Tongue (tissue), 1 donor: ENCODE measurements at regions not wholly inside any gene's neighbourhood (a gene's known extent, or its start where the extent isn't known, plus 50 kb on each side); places are given as distances from the start of the nearest gene placed in this dataset.
"Not testable (repeated sequence)": the region's sequence is repeated elsewhere in the genome, so short reads cannot be mapped to it uniquely, and the experiment has no call there.

ENCODE experiments used
- DNase-seq: peaks from one replicate; pipeline ENCODE4 v3.0.0-alpha.2; 2015

- DNase-seq, result no peak
These were observed 97.0 kb downstream of the DRD1 start for GRCh38 chr5:175347027-175347426.

DNA sequence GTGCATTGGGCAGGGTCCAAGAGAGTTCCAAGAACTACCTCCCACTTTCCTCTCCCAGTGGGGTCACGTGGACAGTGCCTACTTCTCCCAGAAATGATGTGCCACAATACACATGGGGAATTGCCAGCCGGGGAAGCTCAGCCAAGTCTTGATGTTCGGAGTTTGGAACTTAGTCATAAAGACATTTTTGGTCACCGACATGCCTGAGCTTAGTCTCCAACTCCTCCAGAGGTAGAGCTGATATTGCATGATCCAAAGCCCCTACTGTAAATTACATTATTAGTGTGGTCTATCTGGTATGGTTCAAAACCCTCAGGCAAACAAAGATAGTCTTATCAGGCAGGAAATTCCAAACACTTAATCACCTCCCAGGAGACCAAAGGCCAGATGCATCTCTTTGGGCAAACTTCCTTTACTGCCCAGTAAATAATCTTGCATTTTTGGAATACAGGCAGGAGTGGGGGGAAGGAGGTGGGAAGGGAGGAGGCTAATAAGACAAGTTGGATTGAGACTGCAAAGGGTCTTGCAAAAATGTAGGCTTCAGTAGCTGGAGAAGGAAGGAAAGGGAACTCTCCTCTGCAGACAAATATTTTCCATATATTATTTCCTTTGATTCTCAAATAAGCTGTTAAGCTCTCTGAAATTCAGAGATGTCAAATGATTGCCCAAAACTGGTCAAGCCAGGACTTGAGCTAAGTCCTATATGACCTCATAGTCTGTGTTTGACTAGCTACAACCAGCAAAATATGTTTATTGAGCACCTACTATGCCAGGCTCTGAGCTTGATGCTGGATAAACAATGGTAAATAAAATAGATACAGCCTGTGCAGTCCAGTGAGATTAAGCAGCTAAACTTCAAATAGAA lies 99.4 kb downstream of the DRD1 start:
- DNase-seq, result no peak

- no peak for DNase-seq
These were observed 100.7 kb downstream of the DRD1 start for GRCh38 chr5:175343308-175343707.

- no peak for DNase-seq
These were observed 103.8 kb downstream of the DRD1 start for GRCh38 chr5:175340180-175340579.

GRCh38 chr5:175337680-175338079 lies 106.3 kb downstream of the DRD1 start:
- DNase-seq, result no peak

GRCh38 chr5:175336781-175337180 lies 107.2 kb downstream of the DRD1 start:
- DNase-seq, result no peak

GRCh38 chr5:175335691-175336090 lies 108.3 kb downstream of the DRD1 start:
- DNase-seq, result no peak

- not testable (repeated sequence) for DNase-seq
These were observed 112.6 kb downstream of the DRD1 start for GRCh38 chr5:175331173-175332036.

- no peak for DNase-seq
These were observed 114.0 kb downstream of the DRD1 start for GRCh38 chr5:175329976-175330375.

- no peak for DNase-seq
These were observed 115.3 kb downstream of the DRD1 start for GRCh38 chr5:175328687-175329086.

- no peak for DNase-seq
These were observed 115.8 kb downstream of the DRD1 start for GRCh38 chr5:175328176-175328575.

GRCh38 chr5:175325681-175326080 lies 118.3 kb downstream of the DRD1 start:
- no peak for DNase-seq

GRCh38 chr5:175321927-175322532 lies 122.0 kb downstream of the DRD1 start:
- peak; percentile 80 for DNase-seq

DNA sequence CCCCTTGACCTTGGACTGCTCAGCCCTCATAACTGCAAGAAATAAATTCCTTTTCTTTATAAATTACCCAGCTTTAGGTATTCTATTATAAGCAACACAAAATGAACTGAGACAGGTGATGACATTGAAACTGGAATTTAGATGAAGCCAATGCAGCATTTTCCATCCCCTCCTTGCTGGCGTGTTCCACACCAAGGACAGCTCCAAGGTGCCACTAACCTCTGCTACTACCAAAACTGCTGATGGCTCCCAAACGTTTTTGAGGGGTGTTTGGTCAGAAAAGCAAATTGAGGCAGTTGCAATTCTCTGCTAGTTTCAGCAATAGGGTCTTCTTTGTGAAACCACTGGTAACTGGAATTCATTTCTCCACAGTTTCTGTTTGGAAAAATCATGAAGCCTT lies 124.8 kb downstream of the DRD1 start:
- DNase-seq, result no peak

- DNase-seq, result no peak
These were observed 126.1 kb downstream of the DRD1 start for GRCh38 chr5:175317872-175318271.

DNA sequence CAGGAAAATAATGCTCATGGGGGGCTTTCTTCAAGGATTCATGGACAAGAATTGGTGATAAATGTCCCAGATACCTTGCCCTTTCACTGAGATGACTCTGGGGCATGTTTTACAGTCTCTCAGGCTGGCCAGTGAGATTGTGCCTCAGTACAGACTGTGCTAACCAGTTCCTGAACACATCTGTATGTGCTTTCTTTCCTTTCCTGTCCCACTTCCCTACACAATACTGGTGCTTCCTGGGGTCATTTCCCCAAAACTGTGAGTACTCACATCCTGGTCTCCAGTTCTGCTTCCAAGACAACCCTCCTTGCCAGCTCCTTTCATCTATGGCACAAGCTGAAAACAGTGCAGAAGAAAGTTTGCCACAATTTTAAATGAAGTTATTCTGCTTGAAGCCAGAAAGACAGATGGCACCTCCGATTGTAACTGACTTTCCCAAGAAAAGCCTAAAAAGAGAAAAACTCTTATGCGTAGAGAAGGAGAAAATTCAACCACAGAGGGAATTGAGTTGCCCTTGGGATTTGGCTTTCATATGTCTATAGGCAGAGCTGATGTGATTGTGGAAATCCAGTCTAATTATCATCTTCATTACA lies 134.7 kb downstream of the DRD1 start:
- DNase-seq, result no peak

DNA sequence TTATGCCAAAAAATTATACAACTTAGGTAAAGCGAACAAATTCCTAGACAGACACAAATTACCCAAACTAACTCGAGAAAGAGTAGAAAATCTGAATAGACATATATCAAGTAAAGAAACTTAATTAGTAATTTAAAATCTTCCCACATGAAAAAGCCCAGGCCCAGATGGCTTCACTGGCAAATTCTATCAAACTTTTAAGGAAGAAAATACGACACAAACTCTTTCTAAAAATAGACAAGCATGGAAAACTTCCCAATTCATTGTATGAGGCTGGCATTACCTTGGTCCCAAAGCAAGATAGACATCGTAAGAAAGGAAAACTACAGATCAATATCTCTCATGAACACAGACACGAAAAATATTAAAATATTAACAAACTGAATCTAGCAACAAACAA lies 135.3 kb downstream of the DRD1 start:
- no peak for DNase-seq

DNA sequence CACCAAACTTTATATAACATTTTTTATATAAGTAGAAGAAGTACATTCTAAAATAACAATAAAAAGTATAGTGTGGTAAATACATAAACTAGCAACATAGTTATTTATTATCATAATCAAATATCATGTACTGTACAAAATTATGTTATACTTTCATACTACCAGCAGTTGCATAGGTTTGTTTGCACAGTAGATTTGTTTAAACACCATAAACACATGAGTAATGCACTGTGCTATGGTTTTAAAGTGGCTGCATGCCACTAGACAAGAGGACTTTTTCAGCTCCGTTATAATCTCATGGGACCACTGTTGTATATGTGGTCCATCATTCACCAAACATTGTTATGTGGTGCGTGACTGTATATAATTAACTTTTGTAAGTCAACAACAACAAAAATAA lies 137.6 kb downstream of the DRD1 start:
- no peak for DNase-seq

DNA sequence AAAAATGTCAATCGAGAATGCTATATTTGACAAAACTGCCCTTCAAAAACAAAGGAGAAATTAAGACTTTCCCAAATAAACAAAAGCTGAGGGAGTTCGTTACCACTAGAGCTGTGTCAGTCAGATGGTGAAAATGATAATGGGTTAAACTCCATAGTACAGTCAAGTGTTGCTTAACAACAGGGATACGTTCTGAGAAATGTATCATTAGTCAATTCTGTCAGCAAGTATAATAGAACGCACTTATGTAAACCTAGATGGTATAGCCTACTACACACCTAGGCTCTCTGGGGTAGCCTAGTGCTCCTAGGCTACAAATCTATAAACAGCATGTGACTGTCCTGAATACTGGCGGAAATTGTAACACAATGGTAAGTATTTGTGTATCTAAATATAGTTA lies 138.7 kb downstream of the DRD1 start:
- no peak for DNase-seq

DNA sequence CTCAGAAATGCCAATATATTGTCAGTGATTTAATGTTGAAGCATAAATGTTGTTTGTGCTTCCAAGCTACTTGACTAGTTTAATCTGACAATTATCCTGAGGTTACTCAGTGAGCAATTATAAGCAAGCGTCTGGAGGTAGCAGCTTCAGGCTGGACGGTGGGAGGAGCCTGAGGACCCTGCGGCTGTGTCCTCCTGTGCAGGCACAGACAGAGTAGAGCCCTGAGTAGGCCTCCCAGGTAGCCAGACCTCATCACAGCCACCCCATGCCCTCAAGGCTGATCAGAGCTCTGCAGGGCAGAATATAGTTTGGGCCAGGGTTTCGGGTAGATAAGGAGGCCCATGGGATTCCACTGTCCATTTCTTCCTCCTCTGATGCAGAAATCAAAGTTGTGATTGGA lies 153.6 kb downstream of the DRD1 start:
- DNase-seq, result no peak

- peak; percentile 24 for DNase-seq
These were observed 155.8 kb downstream of the DRD1 start for GRCh38 chr5:175288048-175288621.

GRCh38 chr5:175286981-175287380 lies 157.0 kb downstream of the DRD1 start:
- no peak for DNase-seq
